ENCODE measurements at regions not wholly inside any gene's neighbourhood (a gene's known extent, or its start where the extent isn't known, plus 50 kb on each side); places are given as distances from the start of the nearest gene placed in this dataset.
"Not testable (repeated sequence)": the region's sequence is repeated elsewhere in the genome, so short reads cannot be mapped to it uniquely, and the experiment has no call there.

- not testable (repeated sequence) for DNase-seq
These were observed 578.5 kb upstream of the ADGRB3 start for GRCh38 chr6:68056596-68056995.

GRCh38 chr6:68054756-68055155 lies 580.3 kb upstream of the ADGRB3 start:
- no peak for DNase-seq

- no peak for DNase-seq
These were observed 581.2 kb upstream of the ADGRB3 start for GRCh38 chr6:68053805-68054373.

- no peak for DNase-seq
These were observed 582.8 kb upstream of the ADGRB3 start for GRCh38 chr6:68052234-68052633.

GRCh38 chr6:68049562-68049961 lies 585.5 kb upstream of the ADGRB3 start:
- DNase-seq: no peak

GRCh38 chr6:68046756-68047155 lies 588.3 kb upstream of the ADGRB3 start:
- DNase-seq: no peak

- no peak for DNase-seq
These were observed 588.8 kb upstream of the ADGRB3 start for GRCh38 chr6:68046302-68046701.

- DNase-seq: no peak
These were observed 589.9 kb upstream of the ADGRB3 start for GRCh38 chr6:68045193-68045592.

GRCh38 chr6:68044264-68044663 lies 590.8 kb upstream of the ADGRB3 start:
- no peak for DNase-seq

- no peak for DNase-seq
These were observed 592.0 kb upstream of the ADGRB3 start for GRCh38 chr6:68043122-68043398.

- DNase-seq: no peak
These were observed 592.6 kb upstream of the ADGRB3 start for GRCh38 chr6:68042339-68043121.

GRCh38 chr6:68040780-68041179 lies 594.3 kb upstream of the ADGRB3 start:
- peak; percentile 15 for DNase-seq

GRCh38 chr6:68040312-68040778 lies 594.7 kb upstream of the ADGRB3 start:
- peak; percentile 17 for DNase-seq

- no peak for DNase-seq
These were observed 595.3 kb upstream of the ADGRB3 start for GRCh38 chr6:68039641-68040311.

- no peak for DNase-seq
These were observed 596.2 kb upstream of the ADGRB3 start for GRCh38 chr6:68038815-68039408.

- DNase-seq: no peak
These were observed 602.9 kb upstream of the ADGRB3 start for GRCh38 chr6:68032217-68032616.

GRCh38 chr6:68031054-68031453 lies 604.0 kb upstream of the ADGRB3 start:
- no peak for DNase-seq

- no peak for DNase-seq
These were observed 608.6 kb upstream of the ADGRB3 start for GRCh38 chr6:68026483-68026882.

GRCh38 chr6:68025764-68026163 lies 609.3 kb upstream of the ADGRB3 start:
- no peak for DNase-seq

GRCh38 chr6:68024570-68025269 lies 610.4 kb upstream of the ADGRB3 start:
- DNase-seq: no peak

GRCh38 chr6:68022968-68023367 lies 612.1 kb upstream of the ADGRB3 start:
- not testable (repeated sequence) for DNase-seq

- no peak for DNase-seq
These were observed 621.1 kb upstream of the ADGRB3 start for GRCh38 chr6:68013780-68014515.
